VCaP (cell line): ENCODE measurements at regions not wholly inside any gene's neighbourhood (a gene's known extent, or its start where the extent isn't known, plus 50 kb on each side); places are given as distances from the start of the nearest gene placed in this dataset.

Experiments used
- H3K27ac ChIP-seq: fragments of 450-650 bp; 2 replicates; pipeline ENCODE4 v1.5.1; 2017
- CTCF ChIP-seq: fragments of 450-650 bp; conservative IDR thresholded peaks from 2 replicates; pipeline ENCODE4 v1.5.1; 2017; ENCODE audit warnings: mild to moderate bottlenecking, moderate library complexity

- TF ChIP-seq CTCF, result no peak
- no peak overlapping the region for H3K27ac ChIP-seq
Measured at GRCh38 chr13:68636784-68637183, 1406.6 kb upstream of the PCDH9 start.

- TF ChIP-seq CTCF, result no peak
- H3K27ac ChIP-seq, result no peak overlapping the region
Measured at GRCh38 chr13:68628994-68629393, 1398.9 kb upstream of the PCDH9 start.

GRCh38 chr13:68627379-68627778, 1397.2 kb upstream of the PCDH9 start:
- no peak for TF ChIP-seq CTCF
- H3K27ac ChIP-seq, result no peak overlapping the region

- TF ChIP-seq CTCF, result no peak
- no peak overlapping the region for H3K27ac ChIP-seq
Measured at GRCh38 chr13:68616600-68617222, 1386.6 kb upstream of the PCDH9 start.

GRCh38 chr13:68609661-68610060, 1379.5 kb upstream of the PCDH9 start:
- no peak for TF ChIP-seq CTCF
- no peak overlapping the region for H3K27ac ChIP-seq

GRCh38 chr13:68608147-68608546, 1378.0 kb upstream of the PCDH9 start:
- H3K27ac ChIP-seq, result no peak overlapping the region
- no peak for TF ChIP-seq CTCF

GRCh38 chr13:68597641-68598040, 1367.5 kb upstream of the PCDH9 start:
- TF ChIP-seq CTCF, result no peak
- no peak overlapping the region for H3K27ac ChIP-seq
